Suprapubic skin (tissue), 4 donors: ENCODE measurements at regions not wholly inside any gene's neighbourhood (a gene's known extent, or its start where the extent isn't known, plus 50 kb on each side); places are given as distances from the start of the nearest gene placed in this dataset.

Experiments used
- EP300 ChIP-seq: sonication (generic); formaldehyde crosslinking; IDR thresholded peaks from one replicate; pipeline ENCODE4 v1.6.1; 2017; ENCODE audit warnings: antibody characterized with exemption
- POLR2A ChIP-seq, 2 donors: fragments of 450-650 bp; IDR thresholded peaks; one replicate each; pipeline ENCODE4 v1.6.1; 2017; ENCODE audit warnings: antibody characterized with exemption in 2 of 2, mild to moderate bottlenecking in 2 of 2, moderate library complexity in 2 of 2
- POLR2AphosphoS5 ChIP-seq, 3 donors: sonication (generic); formaldehyde crosslinking; IDR thresholded peaks; one replicate each; pipeline ENCODE4 v1.6.1; 2017; ENCODE audit warnings: antibody characterized with exemption in 3 of 3
- TF ChIP-seq, protein P1 (sequence below), 2 donors: fragments of 200-600 bp in 1 of 2; fragments of 450-650 bp in 1 of 2; sonication (generic) in 1 of 2; IDR thresholded peaks; one replicate each; pipeline ENCODE4 v1.5.1; 2016 to 2019; ENCODE audit warnings: antibody characterized with exemption in 2 of 2, mild to moderate bottlenecking in 1 of 2, moderate library complexity in 1 of 2

- TF ChIP-seq POLR2A (IDR thresholded peaks at IDR 0.05), result no peak
- TF ChIP-seq, protein P1, sequence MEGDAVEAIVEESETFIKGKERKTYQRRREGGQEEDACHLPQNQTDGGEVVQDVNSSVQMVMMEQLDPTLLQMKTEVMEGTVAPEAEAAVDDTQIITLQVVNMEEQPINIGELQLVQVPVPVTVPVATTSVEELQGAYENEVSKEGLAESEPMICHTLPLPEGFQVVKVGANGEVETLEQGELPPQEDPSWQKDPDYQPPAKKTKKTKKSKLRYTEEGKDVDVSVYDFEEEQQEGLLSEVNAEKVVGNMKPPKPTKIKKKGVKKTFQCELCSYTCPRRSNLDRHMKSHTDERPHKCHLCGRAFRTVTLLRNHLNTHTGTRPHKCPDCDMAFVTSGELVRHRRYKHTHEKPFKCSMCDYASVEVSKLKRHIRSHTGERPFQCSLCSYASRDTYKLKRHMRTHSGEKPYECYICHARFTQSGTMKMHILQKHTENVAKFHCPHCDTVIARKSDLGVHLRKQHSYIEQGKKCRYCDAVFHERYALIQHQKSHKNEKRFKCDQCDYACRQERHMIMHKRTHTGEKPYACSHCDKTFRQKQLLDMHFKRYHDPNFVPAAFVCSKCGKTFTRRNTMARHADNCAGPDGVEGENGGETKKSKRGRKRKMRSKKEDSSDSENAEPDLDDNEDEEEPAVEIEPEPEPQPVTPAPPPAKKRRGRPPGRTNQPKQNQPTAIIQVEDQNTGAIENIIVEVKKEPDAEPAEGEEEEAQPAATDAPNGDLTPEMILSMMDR (IDR thresholded peaks at IDR 0.05), result no peak
- TF ChIP-seq EP300, result no peak
- no peak for TF ChIP-seq POLR2AphosphoS5 (IDR thresholded peaks at IDR 0.05)
Observed at GRCh38 chr5:87541676-87542075, 128.9 kb upstream of the CCNH start.
